GM12864 (cell line): ENCODE measurements at regions not wholly inside any gene's neighbourhood (a gene's known extent, or its start where the extent isn't known, plus 50 kb on each side); places are given as distances from the start of the nearest gene placed in this dataset.
"Not testable (repeated sequence)": the region's sequence is repeated elsewhere in the genome, so short reads cannot be mapped to it uniquely, and the experiment has no call there.

Source experiments
- DNase-seq: peaks from one replicate; pipeline ENCODE4 v3.0.0-alpha.2; 2011; ENCODE audit warnings: low read depth
- H3K4me3 ChIP-seq: 2 replicates; pipeline ENCODE4 v1.5.1; 2011; ENCODE audit warnings: mild to moderate bottlenecking, low read depth, low read length, control low read depth
- CTCF ChIP-seq: IDR thresholded peaks from 2 replicates; pipeline ENCODE4 v1.5.1; 2011; ENCODE audit warnings: low read depth, mild to moderate bottlenecking, moderate library complexity, low read length, control low read depth, inconsistent platforms; ENCODE audit errors: missing control alignments

- DNase-seq = no peak
- H3K4me3 ChIP-seq = no peak overlapping the region
- TF ChIP-seq CTCF = peak; percentile 38
These were observed 57.8 kb upstream of the ALDH3B2 start for GRCh38 chr11:67732045-67732787.

GRCh38 chr11:67731583-67731982 lies 57.2 kb upstream of the ALDH3B2 start:
- DNase-seq = no peak
- no peak for TF ChIP-seq CTCF
- no peak overlapping the region for H3K4me3 ChIP-seq

- H3K4me3 ChIP-seq, DNase-seq: not testable (repeated sequence)
These were observed 53.7 kb upstream of the ALDH3B2 start for GRCh38 chr11:67728163-67728571.

GRCh38 chr11:67727066-67728040 lies 52.9 kb upstream of the ALDH3B2 start:
- not testable (repeated sequence) for DNase-seq, H3K4me3 ChIP-seq
